ENCODE measurements at regions not wholly inside any gene's neighbourhood (a gene's known extent, or its start where the extent isn't known, plus 50 kb on each side); places are given as distances from the start of the nearest gene placed in this dataset.

- no peak for TF ChIP-seq SUZ12 (IDR thresholded peaks at IDR 0.05)
- no peak for TF ChIP-seq L3MBTL2 (conservative IDR thresholded peaks at IDR 0.05)
- TF ChIP-seq TARDBP (IDR thresholded peaks at IDR 0.05) = no peak
- no peak for TF ChIP-seq FOXK2 (IDR thresholded peaks at IDR 0.05)
- TF ChIP-seq CTBP1 (IDR thresholded peaks at IDR 0.05; ENCODE audit: borderline replicate concordance) = no peak
- TF ChIP-seq SP1 (IDR thresholded peaks at IDR 0.05) = no peak
- TF ChIP-seq ELF4 (IDR thresholded peaks at IDR 0.05) = no peak
- TF ChIP-seq PKNOX1 (IDR thresholded peaks at IDR 0.05) = no peak
- no peak for TF ChIP-seq HDGF (IDR thresholded peaks at IDR 0.05; ENCODE audit: borderline replicate concordance)
- TF ChIP-seq ZNF384 (IDR thresholded peaks at IDR 0.05) = no peak
Observed at GRCh38 chr2:220877491-220877890, 694.6 kb downstream of the EPHA4 start.

All from HEK293T (cell line).